GM23338 (cell line): ENCODE measurements at regions not wholly inside any gene's neighbourhood (a gene's known extent, or its start where the extent isn't known, plus 50 kb on each side); places are given as distances from the start of the nearest gene placed in this dataset.

ENCODE experiments used
- ATAC-seq: fragments of 200-7000 bp; cut with Tn5 transposase; 3 replicates; pipeline ENCODE4 v1.9.1; 2020
- DNase-seq: peaks from one replicate; pipeline ENCODE4 v3.0.0-alpha.2; 2015; ENCODE audit warnings: low spot score
- H2AFZ ChIP-seq: fragments of 200-600 bp; sonication (generic); 2 replicates; pipeline ENCODE4 v1.8.0; 2016; ENCODE audit warnings: antibody characterized with exemption, mild to moderate bottlenecking, moderate library complexity
- H3F3A ChIP-seq: fragments of 200-600 bp; sonication (generic); replicated peaks from 2 replicates; pipeline ENCODE4 v1.8.0; 2017; ENCODE audit warnings: antibody characterized with exemption, mixed run types, low read depth
- H3K27ac ChIP-seq: fragments of 200-600 bp; sonication (generic); 2 replicates; pipeline ENCODE4 v1.6.1; 2016; ENCODE audit warnings: low read depth
- H3K27me3 ChIP-seq: fragments of 200-600 bp; sonication (generic); 2 replicates; pipeline ENCODE4 v1.8.0; 2016; ENCODE audit warnings: mild to moderate bottlenecking, mixed run types, moderate library complexity; ENCODE audit not compliant: insufficient read depth
- H3K36me3 ChIP-seq: fragments of 200-600 bp; sonication (generic); 2 replicates; pipeline ENCODE4 v1.8.0; 2016; ENCODE audit warnings: mild to moderate bottlenecking; ENCODE audit not compliant: insufficient read depth
- H3K4me1 ChIP-seq: fragments of 200-600 bp; sonication (generic); 2 replicates; pipeline ENCODE4 v1.8.0; 2016; ENCODE audit warnings: mild to moderate bottlenecking, moderate library complexity; ENCODE audit not compliant: insufficient read depth
- H3K4me2 ChIP-seq: fragments of 200-600 bp; sonication (generic); 2 replicates; pipeline ENCODE4 v1.7.1; 2017; ENCODE audit warnings: mixed run types
- H3K4me3 ChIP-seq: fragments of 200-600 bp; sonication (generic); 2 replicates; pipeline ENCODE4 v1.6.1; 2016; ENCODE audit warnings: mixed run types
- H3K79me2 ChIP-seq: fragments of 200-600 bp; sonication (generic); replicated peaks from 2 replicates; pipeline ENCODE4 v1.8.0; 2017; ENCODE audit warnings: mild to moderate bottlenecking; ENCODE audit not compliant: insufficient read depth
- H3K9me2 ChIP-seq: fragments of 200-600 bp; sonication (generic); 2 replicates; pipeline ENCODE4 v1.8.0; 2017; ENCODE audit not compliant: insufficient read depth
- H4K20me1 ChIP-seq: fragments of 200-600 bp; sonication (generic); replicated peaks from 2 replicates; pipeline ENCODE4 v1.8.0; 2017; ENCODE audit warnings: mild to moderate bottlenecking; ENCODE audit not compliant: insufficient read depth
- H3K27ac Mint-ChIP-seq: 2 replicates; pipeline ENCODE4 v1.8.0; 2020; ENCODE audit warnings: inconsistent platforms, mild to moderate bottlenecking, moderate library complexity, mixed read lengths
- H3K27me3 Mint-ChIP-seq: 3 replicates; pipeline ENCODE4 v1.8.0; 2022; ENCODE audit warnings: low read depth, mild to moderate bottlenecking, moderate library complexity, mixed read lengths, inconsistent platforms; ENCODE audit not compliant: insufficient read depth, poor library complexity
- H3K36me3 Mint-ChIP-seq: 3 replicates; pipeline ENCODE4 v1.8.0; 2021; ENCODE audit warnings: low read depth, mild to moderate bottlenecking, inconsistent platforms, moderate library complexity, mixed read lengths
- H3K4me1 Mint-ChIP-seq: 3 replicates; pipeline ENCODE4 v1.8.0; 2020; ENCODE audit warnings: mild to moderate bottlenecking, inconsistent platforms, mixed read lengths
- H3K4me3 Mint-ChIP-seq: 3 replicates; pipeline ENCODE4 v1.8.0; 2021; ENCODE audit warnings: moderate library complexity, mild to moderate bottlenecking, inconsistent platforms, mixed read lengths
- H3K9me3 Mint-ChIP-seq: 3 replicates; pipeline ENCODE4 v1.8.0; 2020; ENCODE audit warnings: moderate library complexity, mild to moderate bottlenecking, inconsistent platforms, mixed read lengths
- CREB1 ChIP-seq: fragments of 250-450 bp; sonication (Bioruptor Pico); IDR thresholded peaks from 2 replicates; pipeline ENCODE4 v1.5.0; 2020; ENCODE audit warnings: low read depth, mild to moderate bottlenecking, moderate library complexity
- CTCF ChIP-seq, 2 experiments: fragments of 200-600 bp in 1 of 2; sonication (generic) in 1 of 2; conservative IDR thresholded peaks; 2 replicates each; pipeline versions ENCODE4 v1.5.1 to v1.6.1; 2016 to 2017; ENCODE audit warnings: antibody characterized with exemption in 2 of 2, low read depth in 2 of 2, mild to moderate bottlenecking in 2 of 2, moderate library complexity in 1 of 2
- ETS1 ChIP-seq: IDR thresholded peaks from 2 replicates; pipeline ENCODE4 v1.6.1; 2016; ENCODE audit warnings: antibody characterized with exemption
- EZH2 ChIP-seq: fragments of 200-600 bp; sonication (generic); IDR thresholded peaks from one replicate; pipeline ENCODE4 v1.8.0; 2017; ENCODE audit warnings: antibody characterized with exemption, mild to moderate bottlenecking, low read depth; ENCODE audit not compliant: unreplicated experiment
- ZNF114 ChIP-seq: fragments of 250-450 bp; sonication (Bioruptor Pico); IDR thresholded peaks from 2 replicates; pipeline ENCODE4 v1.5.0; 2020; ENCODE audit warnings: mild to moderate bottlenecking, moderate library complexity
- ZNF331 ChIP-seq: fragments of 250-450 bp; sonication (Bioruptor Pico); IDR thresholded peaks from 2 replicates; pipeline ENCODE4 v1.5.0; 2020; ENCODE audit warnings: low read depth, mild to moderate bottlenecking, moderate library complexity
- TF ChIP-seq, protein P1 (sequence below): fragments of 250-450 bp; sonication (Bioruptor Pico); IDR thresholded peaks from 2 replicates; pipeline ENCODE4 v1.5.0; 2020; ENCODE audit warnings: mild to moderate bottlenecking, moderate library complexity

GRCh38 chr11:80155412-80156017 is 714.7 kb upstream of the TENM4 start:
- H3K36me3 Mint-ChIP-seq, result no peaks in the 10 kb centered on the region
- Histone ChIP-seq H3K79me2 (no peaks in the 10 kb centered on the region), H3K4me1 (peaks cover 25% of the 10 kb centered on the region), H3K36me3 (no peaks in the 10 kb centered on the region), H3K27me3 (no peaks in the 10 kb centered on the region), H2AFZ (no peak overlapping the region), H4K20me1 (no peaks in the 10 kb centered on the region), H3K4me2 (no peak overlapping the region), H3K9me2 (peaks cover 3% of the 10 kb centered on the region; the same call in 1 of the 2 replicates), H3K4me3 (no peak overlapping the region), H3F3A (no peaks in the 10 kb centered on the region), H3K27ac (no peak overlapping the region)
- H3K4me1 Mint-ChIP-seq, result peaks cover 21% of the 10 kb centered on the region
- H3K27me3 Mint-ChIP-seq, result no peaks in the 10 kb centered on the region
- no peaks in the 10 kb centered on the region for H3K9me3 Mint-ChIP-seq
- H3K4me3 Mint-ChIP-seq, result no peak overlapping the region
- DNase-seq (peak; percentile 80), ATAC-seq (peak; percentile 59)
- H3K27ac Mint-ChIP-seq, result no peak overlapping the region
- peak; percentile 71 to 72 for TF ChIP-seq CTCF (conservative IDR thresholded peaks at IDR 0.05; ENCODE audit: low read depth in 2 of 2)
- TF ChIP-seq CREB1, result no peak

- Histone ChIP-seq H3K4me2 (no peak overlapping the region), H3K4me3 (no peak overlapping the region), H3K27ac (no peak overlapping the region), H3K4me1 (peaks cover 18% of the 10 kb centered on the region), H3K9me2 (peaks cover 21% of the 10 kb centered on the region; the same call in 1 of the 2 replicates), H4K20me1 (no peaks in the 10 kb centered on the region), H3K36me3 (no peaks in the 10 kb centered on the region), H3K79me2 (no peaks in the 10 kb centered on the region), H3F3A (no peaks in the 10 kb centered on the region), H2AFZ (no peak overlapping the region), H3K27me3 (no peaks in the 10 kb centered on the region)
- no peak overlapping the region; the same call in 1 of the 2 replicates for H3K27ac Mint-ChIP-seq
- no peak for ATAC-seq
- H3K4me3 Mint-ChIP-seq, result no peak overlapping the region
- H3K36me3 Mint-ChIP-seq, result no peaks in the 10 kb centered on the region
- TF ChIP-seq, protein P1, sequence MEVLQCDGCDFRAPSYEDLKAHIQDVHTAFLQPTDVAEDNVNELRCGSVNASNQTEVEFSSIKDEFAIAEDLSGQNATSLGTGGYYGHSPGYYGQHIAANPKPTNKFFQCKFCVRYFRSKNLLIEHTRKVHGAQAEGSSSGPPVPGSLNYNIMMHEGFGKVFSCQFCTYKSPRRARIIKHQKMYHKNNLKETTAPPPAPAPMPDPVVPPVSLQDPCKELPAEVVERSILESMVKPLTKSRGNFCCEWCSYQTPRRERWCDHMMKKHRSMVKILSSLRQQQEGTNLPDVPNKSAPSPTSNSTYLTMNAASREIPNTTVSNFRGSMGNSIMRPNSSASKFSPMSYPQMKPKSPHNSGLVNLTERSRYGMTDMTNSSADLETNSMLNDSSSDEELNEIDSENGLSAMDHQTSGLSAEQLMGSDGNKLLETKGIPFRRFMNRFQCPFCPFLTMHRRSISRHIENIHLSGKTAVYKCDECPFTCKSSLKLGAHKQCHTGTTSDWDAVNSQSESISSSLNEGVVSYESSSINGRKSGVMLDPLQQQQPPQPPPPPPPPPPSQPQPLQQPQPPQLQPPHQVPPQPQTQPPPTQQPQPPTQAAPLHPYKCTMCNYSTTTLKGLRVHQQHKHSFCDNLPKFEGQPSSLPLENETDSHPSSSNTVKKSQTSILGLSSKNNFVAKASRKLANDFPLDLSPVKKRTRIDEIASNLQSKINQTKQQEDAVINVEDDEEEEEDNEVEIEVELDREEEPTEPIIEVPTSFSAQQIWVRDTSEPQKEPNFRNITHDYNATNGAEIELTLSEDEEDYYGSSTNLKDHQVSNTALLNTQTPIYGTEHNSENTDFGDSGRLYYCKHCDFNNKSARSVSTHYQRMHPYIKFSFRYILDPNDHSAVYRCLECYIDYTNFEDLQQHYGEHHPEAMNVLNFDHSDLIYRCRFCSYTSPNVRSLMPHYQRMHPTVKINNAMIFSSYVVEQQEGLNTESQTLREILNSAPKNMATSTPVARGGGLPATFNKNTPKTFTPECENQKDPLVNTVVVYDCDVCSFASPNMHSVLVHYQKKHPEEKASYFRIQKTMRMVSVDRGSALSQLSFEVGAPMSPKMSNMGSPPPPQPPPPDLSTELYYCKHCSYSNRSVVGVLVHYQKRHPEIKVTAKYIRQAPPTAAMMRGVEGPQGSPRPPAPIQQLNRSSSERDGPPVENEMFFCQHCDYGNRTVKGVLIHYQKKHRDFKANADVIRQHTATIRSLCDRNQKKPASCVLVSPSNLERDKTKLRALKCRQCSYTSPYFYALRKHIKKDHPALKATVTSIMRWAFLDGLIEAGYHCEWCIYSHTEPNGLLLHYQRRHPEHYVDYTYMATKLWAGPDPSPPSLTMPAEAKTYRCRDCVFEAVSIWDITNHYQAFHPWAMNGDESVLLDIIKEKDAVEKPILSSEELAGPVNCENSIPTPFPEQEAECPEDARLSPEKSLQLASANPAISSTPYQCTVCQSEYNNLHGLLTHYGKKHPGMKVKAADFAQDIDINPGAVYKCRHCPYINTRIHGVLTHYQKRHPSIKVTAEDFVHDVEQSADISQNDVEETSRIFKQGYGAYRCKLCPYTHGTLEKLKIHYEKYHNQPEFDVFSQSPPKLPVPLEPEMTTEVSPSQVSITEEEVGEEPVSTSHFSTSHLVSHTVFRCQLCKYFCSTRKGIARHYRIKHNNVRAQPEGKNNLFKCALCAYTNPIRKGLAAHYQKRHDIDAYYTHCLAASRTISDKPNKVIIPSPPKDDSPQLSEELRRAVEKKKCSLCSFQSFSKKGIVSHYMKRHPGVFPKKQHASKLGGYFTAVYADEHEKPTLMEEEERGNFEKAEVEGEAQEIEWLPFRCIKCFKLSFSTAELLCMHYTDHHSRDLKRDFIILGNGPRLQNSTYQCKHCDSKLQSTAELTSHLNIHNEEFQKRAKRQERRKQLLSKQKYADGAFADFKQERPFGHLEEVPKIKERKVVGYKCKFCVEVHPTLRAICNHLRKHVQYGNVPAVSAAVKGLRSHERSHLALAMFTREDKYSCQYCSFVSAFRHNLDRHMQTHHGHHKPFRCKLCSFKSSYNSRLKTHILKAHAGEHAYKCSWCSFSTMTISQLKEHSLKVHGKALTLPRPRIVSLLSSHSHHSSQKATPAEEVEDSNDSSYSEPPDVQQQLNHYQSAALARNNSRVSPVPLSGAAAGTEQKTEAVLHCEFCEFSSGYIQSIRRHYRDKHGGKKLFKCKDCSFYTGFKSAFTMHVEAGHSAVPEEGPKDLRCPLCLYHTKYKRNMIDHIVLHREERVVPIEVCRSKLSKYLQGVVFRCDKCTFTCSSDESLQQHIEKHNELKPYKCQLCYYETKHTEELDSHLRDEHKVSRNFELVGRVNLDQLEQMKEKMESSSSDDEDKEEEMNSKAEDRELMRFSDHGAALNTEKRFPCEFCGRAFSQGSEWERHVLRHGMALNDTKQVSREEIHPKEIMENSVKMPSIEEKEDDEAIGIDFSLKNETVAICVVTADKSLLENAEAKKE, result no peak
- no peak for TF ChIP-seq ZNF331 (CRISPR knock-in tag)
- no peak for TF ChIP-seq ZNF114 (CRISPR knock-in tag)
- no peak for TF ChIP-seq EZH2
- TF ChIP-seq ETS1, result no peak
- no peaks in the 10 kb centered on the region for H3K9me3 Mint-ChIP-seq
- peaks cover 19% of the 10 kb centered on the region for H3K4me1 Mint-ChIP-seq
- no peak for DNase-seq
- H3K27me3 Mint-ChIP-seq, result no peaks in the 10 kb centered on the region
Observed at GRCh38 chr11:80146232-80146631, 705.4 kb upstream of the TENM4 start.
